Stimulated activated naive CD8-positive, alpha-beta T cell treated with anti-CD3 and anti-CD28 coated beads, Interleukin-15, Interleukin-2, amounts not matched to agents 100 U/mL and 50 U/mL, for 24 hours (primary cell): ENCODE measurements at regions not wholly inside any gene's neighbourhood (a gene's known extent, or its start where the extent isn't known, plus 50 kb on each side); places are given as distances from the start of the nearest gene placed in this dataset.
"Not testable (repeated sequence)": the region's sequence is repeated elsewhere in the genome, so short reads cannot be mapped to it uniquely, and the experiment has no call there.

ENCODE experiments used
- ATAC-seq: fragments of 150-1000 bp; cut with Tn5 transposase; one replicate; pipeline ENCODE4 v1.10.0; 2021
- DNase-seq: peaks from one replicate; pipeline ENCODE4 v3.0.0; 2021

GRCh38 chr6:156279261-156279969 is 497.8 kb upstream of the ARID1B start:
- no peak for DNase-seq
- ATAC-seq = no peak

- no peak for ATAC-seq
- no peak for DNase-seq
Observed at GRCh38 chr6:156273065-156273711, 504.0 kb upstream of the ARID1B start.

GRCh38 chr6:156269751-156270369 is 507.3 kb upstream of the ARID1B start:
- ATAC-seq (peak; percentile 78), DNase-seq (peak; percentile 19)

- no peak for ATAC-seq
Observed at GRCh38 chr6:156268849-156269248, 508.3 kb upstream of the ARID1B start.

GRCh38 chr6:156262014-156262413 is 515.2 kb upstream of the ARID1B start:
- no peak for ATAC-seq
- DNase-seq = no peak

More at GRCh38 chr6:156268849-156269248, 508.3 kb upstream of the ARID1B start:
- no peak for DNase-seq

GRCh38 chr6:156260815-156261214 is 516.4 kb upstream of the ARID1B start:
- no peak for ATAC-seq
- no peak for DNase-seq

GRCh38 chr6:156258981-156259380 is 518.2 kb upstream of the ARID1B start:
- DNase-seq (no peak), ATAC-seq (no peak)

- no peak for DNase-seq
- ATAC-seq = peak; percentile 73
Observed at GRCh38 chr6:156256161-156256560, 521.0 kb upstream of the ARID1B start.

GRCh38 chr6:156254240-156254639 is 522.9 kb upstream of the ARID1B start:
- ATAC-seq (no peak), DNase-seq (no peak)

GRCh38 chr6:156250593-156250992 is 526.6 kb upstream of the ARID1B start:
- peak; percentile 94 for ATAC-seq

GRCh38 chr6:156242206-156242605 is 535.0 kb upstream of the ARID1B start:
- no peak for ATAC-seq
- DNase-seq = no peak

More at GRCh38 chr6:156250593-156250992, 526.6 kb upstream of the ARID1B start:
- peak; percentile 33 for DNase-seq

- DNase-seq (no peak), ATAC-seq (no peak)
Observed at GRCh38 chr6:156231026-156231765, 546.0 kb upstream of the ARID1B start.

- no peak for ATAC-seq
- no peak for DNase-seq
Observed at GRCh38 chr6:156219973-156220372, 557.2 kb upstream of the ARID1B start.

- DNase-seq (no peak), ATAC-seq (no peak)
Observed at GRCh38 chr6:156205678-156206077, 571.5 kb upstream of the ARID1B start.

- no peak for ATAC-seq
- no peak for DNase-seq
Observed at GRCh38 chr6:156199182-156199581, 578.0 kb upstream of the ARID1B start.

- DNase-seq (no peak), ATAC-seq (no peak)
Observed at GRCh38 chr6:156197513-156197912, 579.7 kb upstream of the ARID1B start.

- ATAC-seq (no peak), DNase-seq (no peak)
Observed at GRCh38 chr6:156194981-156195380, 582.2 kb upstream of the ARID1B start.

GRCh38 chr6:156193381-156193780 is 583.8 kb upstream of the ARID1B start:
- ATAC-seq (no peak), DNase-seq (no peak)

- DNase-seq (no peak), ATAC-seq (peak; percentile 89)
Observed at GRCh38 chr6:156191895-156192294, 585.3 kb upstream of the ARID1B start.

GRCh38 chr6:156191390-156191789 is 585.8 kb upstream of the ARID1B start:
- not testable (repeated sequence) for ATAC-seq, DNase-seq

- DNase-seq = no peak
- no peak for ATAC-seq
Observed at GRCh38 chr6:156190270-156190669, 586.9 kb upstream of the ARID1B start.

- ATAC-seq (no peak), DNase-seq (no peak)
Observed at GRCh38 chr6:156189714-156190113, 587.5 kb upstream of the ARID1B start.

- DNase-seq (no peak), ATAC-seq (no peak)
Observed at GRCh38 chr6:156189195-156189594, 588.0 kb upstream of the ARID1B start.
